ENCODE measurements at regions not wholly inside any gene's neighbourhood (a gene's known extent, or its start where the extent isn't known, plus 50 kb on each side); places are given as distances from the start of the nearest gene placed in this dataset.
"Not testable (repeated sequence)": the region's sequence is repeated elsewhere in the genome, so short reads cannot be mapped to it uniquely, and the experiment has no call there.

GRCh38 chrX:18102006-18102405, 118.7 kb downstream of the BEND2 start:
- DNase-seq, result no peak

DNA sequence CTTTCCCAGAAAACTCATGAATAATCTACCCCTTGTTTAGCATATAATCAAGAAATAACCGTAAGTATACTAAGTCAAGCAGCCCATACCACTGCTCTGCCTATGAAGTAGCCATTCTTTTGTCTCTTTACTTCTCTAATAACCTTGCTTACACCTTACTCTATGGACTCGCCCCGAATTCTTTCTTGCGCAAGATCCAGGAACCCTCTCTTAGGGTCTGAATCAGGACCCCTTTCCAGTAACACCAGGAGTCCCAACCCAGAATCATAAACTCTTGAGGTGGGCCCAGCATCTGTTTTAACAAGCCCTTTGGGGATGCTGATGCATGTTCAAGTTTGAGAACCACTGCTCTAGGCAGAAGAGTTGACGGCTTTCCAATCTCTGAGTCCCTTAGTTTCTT, 119.6 kb downstream of the BEND2 start:
- DNase-seq, result no peak

DNA sequence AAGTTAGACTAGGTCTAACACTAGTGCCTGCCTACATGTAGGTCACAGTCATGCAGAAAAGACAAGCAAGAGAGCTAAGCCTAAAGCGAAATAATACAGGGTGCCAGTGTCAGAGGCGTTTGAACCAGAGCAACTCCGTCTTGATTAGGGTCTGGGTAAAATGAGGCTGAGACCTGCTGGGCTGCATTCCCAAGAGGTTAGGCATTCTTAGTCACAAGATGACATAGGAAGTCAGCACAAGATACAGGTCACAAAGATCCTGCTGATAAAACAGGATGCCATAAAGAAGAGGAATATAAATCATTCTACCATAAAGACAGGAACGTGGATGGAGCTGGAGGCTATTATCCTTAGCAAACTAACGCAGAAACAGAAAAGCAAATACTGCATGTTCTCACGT, 120.9 kb downstream of the BEND2 start:
- no peak for DNase-seq

DNA sequence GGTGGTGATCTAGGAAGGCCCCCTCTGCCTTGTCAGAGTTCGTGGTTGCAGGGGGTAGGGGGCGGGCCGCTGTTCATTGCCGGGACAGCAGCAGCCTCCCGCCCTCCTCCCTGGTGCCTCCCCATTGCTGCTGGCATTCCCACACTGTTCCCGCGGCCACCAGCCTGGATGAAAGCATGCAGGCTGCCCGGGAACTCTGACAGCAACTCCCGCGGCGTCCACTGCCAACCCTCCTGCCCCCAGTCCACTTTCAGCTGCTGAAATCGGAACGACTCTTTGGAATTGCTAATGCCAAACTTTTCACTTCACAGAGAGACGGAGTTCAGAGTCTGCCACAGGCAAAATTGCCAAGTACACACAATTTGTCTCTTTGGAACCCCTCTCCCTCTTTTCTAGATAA, 121.9 kb downstream of the BEND2 start:
- no peak for DNase-seq

DNA sequence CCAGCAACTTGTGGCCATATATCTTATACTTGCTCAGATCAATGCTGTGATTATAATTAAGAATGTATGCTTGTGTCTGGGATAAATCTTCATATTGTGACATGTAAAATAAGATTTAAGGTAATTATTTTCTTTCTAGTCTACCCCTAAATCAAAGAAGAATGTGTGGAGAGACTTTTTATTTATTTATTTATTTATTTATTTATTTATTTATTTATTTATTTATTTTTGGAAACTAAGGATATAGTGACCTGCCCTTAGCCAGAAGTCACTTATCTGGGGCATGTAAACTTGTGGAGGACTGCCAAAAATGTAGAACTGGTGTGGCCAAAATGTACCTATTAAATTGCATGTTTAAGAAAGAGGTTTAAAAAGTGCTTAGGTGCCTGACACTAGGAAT, 144.3 kb downstream of the BEND2 start:
- DNase-seq, result no peak

GRCh38 chrX:18075603-18076002, 145.1 kb downstream of the BEND2 start:
- no peak for DNase-seq

- not testable (repeated sequence) for DNase-seq
Measured at GRCh38 chrX:18068045-18068444, 152.6 kb downstream of the BEND2 start.

DNA sequence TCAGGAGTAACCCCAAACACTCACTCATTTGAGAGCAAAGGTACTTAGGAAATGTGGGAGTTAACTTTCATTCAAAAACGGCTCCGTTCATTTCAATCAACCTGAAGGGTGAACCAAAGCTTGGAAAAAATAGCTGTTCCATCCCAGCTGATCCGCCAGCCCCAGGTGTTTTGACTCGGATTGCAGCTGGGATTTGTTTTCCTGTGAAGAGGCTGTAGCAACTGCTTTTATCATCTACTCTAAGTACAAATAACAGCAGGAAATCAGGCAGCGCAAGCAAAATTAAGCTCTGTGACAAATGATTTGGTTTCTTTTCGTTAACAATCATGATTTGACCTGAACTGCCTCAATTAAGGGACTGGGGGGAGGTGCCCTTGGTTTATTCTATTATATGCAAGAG, 154.7 kb downstream of the BEND2 start:
- DNase-seq, result no peak

- DNase-seq, result no peak
Measured at GRCh38 chrX:18051690-18052089, 169.0 kb downstream of the BEND2 start.

DNA sequence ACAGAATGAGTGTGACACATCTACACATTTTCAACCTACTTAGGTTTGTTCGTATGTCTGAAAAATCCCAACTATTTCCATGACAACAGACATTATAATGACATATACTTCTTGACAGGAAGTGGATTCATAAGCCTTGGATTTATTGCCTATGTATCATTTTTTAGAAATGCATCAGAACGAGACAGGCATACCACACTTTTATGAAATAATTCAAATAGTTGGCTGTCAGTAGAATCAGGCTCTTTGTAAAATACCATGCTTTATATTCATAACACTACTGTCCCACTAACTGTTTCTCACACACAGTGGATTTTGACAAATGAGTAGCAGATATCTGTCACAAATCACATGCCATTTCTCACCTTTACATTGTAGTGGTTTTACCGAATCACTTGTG, 173.2 kb downstream of the BEND2 start:
- DNase-seq, result no peak

DNA sequence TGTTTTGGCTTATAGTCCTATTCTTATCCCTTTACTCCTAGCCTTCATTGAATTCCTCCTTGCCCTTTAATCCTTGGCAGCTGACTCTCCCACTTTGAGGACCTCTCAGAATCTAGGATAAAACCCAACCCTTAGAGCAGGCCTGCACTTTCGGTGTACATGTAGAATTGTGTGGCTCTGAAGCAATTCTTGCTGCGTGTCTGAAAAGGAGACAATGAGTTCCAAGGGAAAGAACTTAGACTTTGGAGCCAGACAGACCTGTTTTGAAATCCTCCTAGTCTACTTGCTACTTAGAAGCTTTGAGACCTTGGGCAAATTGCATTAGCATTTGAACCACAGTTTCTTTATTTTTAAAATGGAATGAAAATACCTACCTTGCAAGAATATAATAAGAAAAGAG, 175.2 kb downstream of the BEND2 start:
- no peak for DNase-seq

- DNase-seq, result no peak
Measured at GRCh38 chrX:18042776-18043175, 177.9 kb downstream of the BEND2 start.

DNA sequence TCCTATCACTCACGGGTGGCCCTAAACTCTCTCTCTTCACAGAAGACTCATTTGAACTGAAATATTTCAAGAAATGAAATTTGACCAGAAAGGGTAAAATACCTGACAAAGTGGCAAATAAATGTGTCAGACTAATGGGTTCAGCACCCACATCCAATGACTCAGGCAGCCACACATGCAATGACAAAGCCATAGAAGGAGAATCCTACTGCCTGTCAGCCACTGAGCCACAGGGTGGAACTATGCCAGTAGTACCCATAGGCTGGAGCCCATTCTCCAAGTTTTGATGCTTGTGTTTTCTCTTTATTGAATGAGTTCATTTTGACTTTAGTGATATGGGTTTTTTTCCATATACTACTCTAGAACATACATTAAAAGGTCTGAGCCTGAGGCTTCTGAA, 179.0 kb downstream of the BEND2 start:
- DNase-seq, result no peak

DNA sequence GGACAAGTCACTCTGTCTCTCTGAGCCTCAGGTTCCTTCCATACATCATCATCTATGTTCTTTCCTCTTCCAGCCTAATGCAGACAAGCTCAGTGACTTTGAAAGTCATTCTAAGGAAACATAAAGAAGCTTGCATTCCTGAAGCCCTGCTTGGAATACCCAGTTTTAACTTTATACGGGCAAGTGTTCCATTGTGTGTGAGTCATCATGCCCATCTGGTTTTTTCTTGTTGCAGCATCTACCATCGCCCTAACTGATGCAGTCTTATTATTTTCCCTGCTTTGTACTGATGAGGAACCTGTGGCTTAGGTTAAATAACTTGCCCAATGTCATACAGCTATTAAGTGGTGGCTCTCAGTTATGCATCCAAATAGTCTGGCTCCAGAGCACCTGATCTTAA, 177.9 kb upstream of the RAI2 start:
- DNase-seq, result no peak

GRCh38 chrX:18036394-18036793, 175.3 kb upstream of the RAI2 start:
- DNase-seq, result no peak

- DNase-seq, result no peak
Measured at GRCh38 chrX:18034945-18035344, 173.8 kb upstream of the RAI2 start.

DNA sequence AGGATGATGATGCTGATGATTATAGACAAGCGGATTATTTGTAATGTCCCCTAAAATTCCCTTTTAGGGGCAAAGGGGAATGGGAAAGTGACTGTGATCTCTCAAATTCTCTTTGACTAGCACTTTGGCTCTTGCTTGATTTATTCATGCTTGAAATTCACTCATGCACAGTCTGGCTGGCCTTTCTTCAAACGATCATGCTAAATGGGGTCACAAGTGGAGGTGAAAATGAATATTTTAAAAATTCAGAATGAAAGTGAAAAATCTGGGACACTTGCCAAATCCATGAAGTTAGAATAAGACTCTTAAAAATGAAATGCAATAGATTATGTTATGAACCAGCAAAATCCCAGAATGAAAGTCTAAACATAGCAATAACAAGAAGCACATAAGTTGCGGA, 173.4 kb upstream of the RAI2 start:
- no peak for DNase-seq

GRCh38 chrX:18032486-18033221, 171.6 kb upstream of the RAI2 start:
- no peak for DNase-seq

DNA sequence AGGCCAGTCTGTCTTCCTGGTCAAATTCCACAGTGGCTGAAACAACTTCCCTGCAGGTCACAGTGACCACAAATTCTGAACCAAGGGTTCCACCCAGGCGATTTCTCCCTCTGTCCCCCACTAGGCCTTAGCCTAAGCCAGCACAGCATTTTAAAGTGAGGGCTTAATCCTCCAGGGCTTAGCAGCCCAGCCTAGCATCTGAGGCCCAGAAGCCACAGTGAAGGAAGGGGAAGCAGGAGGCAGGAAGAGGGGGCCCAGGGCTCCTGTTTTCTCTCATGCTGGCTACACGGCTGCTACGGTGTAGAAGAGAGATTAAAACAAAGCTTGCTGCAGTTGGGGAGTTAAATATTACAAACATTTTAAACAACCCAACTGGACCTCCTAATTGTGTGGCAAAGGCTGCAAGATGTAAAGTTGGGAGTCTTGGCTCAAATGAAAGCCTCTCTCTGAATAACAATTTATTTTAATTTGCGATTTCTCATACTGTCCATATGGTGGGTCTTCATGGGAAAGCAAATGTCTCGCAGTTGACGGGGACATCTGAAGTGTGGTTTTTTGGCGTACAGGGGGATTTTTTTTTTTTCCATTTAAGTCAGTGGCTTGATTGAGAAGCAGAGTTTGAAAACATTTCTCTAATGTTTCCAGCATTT, 170.8 kb upstream of the RAI2 start:
- DNase-seq, result no peak

GRCh38 chrX:18030656-18031055, 169.6 kb upstream of the RAI2 start:
- not testable (repeated sequence) for DNase-seq

DNA sequence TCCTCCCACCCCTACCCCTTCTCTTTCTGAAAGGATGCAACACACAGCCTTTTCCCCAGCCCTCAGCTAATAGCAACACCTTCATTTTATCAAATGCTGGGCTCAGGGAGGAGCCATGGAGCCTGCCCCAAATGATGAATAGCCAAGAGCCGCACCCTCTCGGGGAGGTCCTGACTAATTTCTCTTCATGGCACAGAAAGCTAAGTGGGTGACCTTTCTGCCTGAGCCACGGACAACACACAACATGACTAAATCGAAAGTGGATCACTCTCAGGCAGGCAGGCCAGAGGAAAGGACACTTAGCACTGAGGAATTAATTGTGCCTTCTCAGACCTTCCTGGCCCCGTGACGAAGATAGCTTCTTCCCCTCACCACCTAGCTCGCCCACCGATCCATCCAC, 165.1 kb upstream of the RAI2 start:
- no peak for DNase-seq

DNA sequence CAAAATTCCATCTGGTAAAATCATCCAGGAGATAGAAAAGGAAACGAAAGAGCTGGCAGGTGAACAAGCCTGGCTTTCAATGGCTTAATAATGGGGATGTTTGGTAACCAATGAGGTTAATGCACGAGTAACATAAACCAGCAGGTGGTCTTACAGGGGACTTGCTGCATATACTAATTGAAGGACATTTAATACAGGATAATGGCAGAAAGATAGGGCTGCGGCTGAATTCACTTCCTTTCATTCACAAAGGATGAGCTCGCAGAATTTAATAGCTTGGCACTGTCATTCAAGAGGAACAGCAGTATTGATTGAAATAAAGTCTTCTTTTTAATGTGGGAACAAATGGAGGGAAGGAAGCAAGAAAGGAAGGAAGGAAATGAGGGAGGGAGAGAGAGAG, 156.3 kb upstream of the RAI2 start:
- DNase-seq, result no peak

DNA sequence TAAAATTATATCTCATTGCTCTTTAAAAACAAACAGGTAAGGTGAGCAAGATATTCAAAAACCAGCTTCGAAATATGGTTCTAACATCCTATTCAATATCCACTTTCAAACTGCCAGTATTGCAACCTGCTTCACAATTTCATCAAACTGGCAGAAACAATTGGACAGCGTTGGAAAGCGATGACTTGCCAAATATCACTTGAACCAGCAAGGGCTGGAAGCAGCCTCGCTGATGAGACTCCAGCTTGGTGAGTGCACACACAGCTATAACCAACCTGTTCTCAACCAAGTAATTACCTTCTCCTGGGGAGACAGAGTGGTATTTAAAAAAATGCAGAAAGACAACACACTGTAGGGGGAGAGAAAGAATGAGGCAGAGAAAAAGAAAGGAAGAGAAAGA, 155.8 kb upstream of the RAI2 start:
- DNase-seq, result no peak

GRCh38 chrX:18010253-18010652, 149.2 kb upstream of the RAI2 start:
- DNase-seq, result no peak

DNA sequence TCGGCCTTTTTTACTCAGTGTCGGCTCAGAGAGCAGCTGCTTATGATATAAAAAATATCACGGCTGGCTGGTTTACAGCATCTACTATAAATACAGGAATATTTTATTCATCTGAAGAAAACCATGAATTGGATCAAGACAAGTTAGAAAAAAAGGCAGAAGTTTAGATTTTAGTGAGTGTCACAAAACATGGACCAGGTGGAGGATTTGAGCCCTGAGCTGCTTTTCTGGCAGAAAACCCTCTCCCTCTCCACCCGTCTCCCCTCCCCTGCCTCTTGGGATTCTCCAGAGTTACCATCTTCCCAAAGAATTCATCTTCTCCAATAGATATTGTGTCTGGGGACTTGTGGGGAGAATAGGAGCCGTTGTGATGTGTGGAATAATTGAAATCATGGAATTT, 142.8 kb upstream of the RAI2 start:
- no peak for DNase-seq

All from activated CD4-positive, alpha-beta T cell treated with anti-CD3 and anti-CD28 coated beads, Interleukin-2, amount 50 U/mL, for 16 hours (primary cell).